ENCODE measurements at regions not wholly inside any gene's neighbourhood (a gene's known extent, or its start where the extent isn't known, plus 50 kb on each side); places are given as distances from the start of the nearest gene placed in this dataset.

DNA sequence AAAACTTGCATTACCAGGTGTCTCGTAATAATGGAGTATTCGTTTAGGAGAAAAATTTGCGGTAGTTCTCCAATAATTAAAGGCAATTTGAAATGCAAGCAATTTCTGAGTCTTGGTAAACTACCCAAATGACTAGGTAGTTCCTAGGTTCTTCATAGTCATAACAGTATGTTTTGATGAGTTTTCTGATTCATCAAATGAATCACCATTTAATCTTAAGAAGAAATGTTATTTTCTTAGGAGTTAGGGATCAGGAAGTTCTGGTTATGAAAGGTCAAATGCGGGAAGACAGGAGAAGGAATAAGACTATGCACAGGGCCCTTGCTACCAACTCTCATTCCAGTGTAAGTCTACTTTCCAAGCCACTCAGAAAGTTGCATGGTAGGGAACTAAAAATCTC, 221.5 kb upstream of the SOX9 start:
- TF ChIP-seq, protein P1, sequence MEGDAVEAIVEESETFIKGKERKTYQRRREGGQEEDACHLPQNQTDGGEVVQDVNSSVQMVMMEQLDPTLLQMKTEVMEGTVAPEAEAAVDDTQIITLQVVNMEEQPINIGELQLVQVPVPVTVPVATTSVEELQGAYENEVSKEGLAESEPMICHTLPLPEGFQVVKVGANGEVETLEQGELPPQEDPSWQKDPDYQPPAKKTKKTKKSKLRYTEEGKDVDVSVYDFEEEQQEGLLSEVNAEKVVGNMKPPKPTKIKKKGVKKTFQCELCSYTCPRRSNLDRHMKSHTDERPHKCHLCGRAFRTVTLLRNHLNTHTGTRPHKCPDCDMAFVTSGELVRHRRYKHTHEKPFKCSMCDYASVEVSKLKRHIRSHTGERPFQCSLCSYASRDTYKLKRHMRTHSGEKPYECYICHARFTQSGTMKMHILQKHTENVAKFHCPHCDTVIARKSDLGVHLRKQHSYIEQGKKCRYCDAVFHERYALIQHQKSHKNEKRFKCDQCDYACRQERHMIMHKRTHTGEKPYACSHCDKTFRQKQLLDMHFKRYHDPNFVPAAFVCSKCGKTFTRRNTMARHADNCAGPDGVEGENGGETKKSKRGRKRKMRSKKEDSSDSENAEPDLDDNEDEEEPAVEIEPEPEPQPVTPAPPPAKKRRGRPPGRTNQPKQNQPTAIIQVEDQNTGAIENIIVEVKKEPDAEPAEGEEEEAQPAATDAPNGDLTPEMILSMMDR (conservative IDR thresholded peaks at IDR 0.05) = no peak
- TF ChIP-seq ZFX (IDR thresholded peaks at IDR 0.05) = no peak
